AG09309 (cell line): ENCODE measurements at regions not wholly inside any gene's neighbourhood (a gene's known extent, or its start where the extent isn't known, plus 50 kb on each side); places are given as distances from the start of the nearest gene placed in this dataset.
"Not testable (repeated sequence)": the region's sequence is repeated elsewhere in the genome, so short reads cannot be mapped to it uniquely, and the experiment has no call there.

Experiments
- DNase-seq: peaks from one replicate; pipeline ENCODE4 v3.0.0-alpha.2; 2010; ENCODE audit warnings: low read depth
- H3K4me3 ChIP-seq: 2 replicates; pipeline ENCODE4 v1.5.1; 2011; ENCODE audit warnings: mild to moderate bottlenecking, low read depth, low read length, moderate library complexity; ENCODE audit not compliant: control insufficient read depth
- TF ChIP-seq, protein P1 (sequence below): IDR thresholded peaks from 2 replicates; pipeline ENCODE4 v1.5.1; 2011; ENCODE audit warnings: mild to moderate bottlenecking, low read depth, low read length, inconsistent platforms; ENCODE audit not compliant: insufficient read depth, control insufficient read depth; ENCODE audit errors: missing control alignments

DNA sequence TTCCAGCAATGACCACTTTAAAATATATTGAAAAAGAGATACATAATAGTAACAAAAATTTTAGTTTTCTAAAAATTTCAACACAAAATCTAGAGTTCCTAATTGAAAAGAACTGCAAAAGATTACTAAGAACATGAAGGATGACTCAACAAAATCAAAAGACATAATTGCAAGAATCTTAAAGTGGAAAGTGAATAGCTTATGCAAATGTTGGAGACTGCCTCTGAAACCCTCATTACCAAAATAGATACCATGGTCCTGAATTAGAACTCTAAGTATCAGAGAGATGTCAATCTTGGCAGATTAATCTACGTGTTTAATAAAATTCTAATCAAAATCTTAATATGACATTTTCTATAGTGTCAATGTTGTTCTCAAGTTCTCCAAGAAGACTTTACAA is 60.7 kb upstream of the SGO1 start:
- H3K4me3 ChIP-seq, result no peak overlapping the region
- TF ChIP-seq, protein P1, sequence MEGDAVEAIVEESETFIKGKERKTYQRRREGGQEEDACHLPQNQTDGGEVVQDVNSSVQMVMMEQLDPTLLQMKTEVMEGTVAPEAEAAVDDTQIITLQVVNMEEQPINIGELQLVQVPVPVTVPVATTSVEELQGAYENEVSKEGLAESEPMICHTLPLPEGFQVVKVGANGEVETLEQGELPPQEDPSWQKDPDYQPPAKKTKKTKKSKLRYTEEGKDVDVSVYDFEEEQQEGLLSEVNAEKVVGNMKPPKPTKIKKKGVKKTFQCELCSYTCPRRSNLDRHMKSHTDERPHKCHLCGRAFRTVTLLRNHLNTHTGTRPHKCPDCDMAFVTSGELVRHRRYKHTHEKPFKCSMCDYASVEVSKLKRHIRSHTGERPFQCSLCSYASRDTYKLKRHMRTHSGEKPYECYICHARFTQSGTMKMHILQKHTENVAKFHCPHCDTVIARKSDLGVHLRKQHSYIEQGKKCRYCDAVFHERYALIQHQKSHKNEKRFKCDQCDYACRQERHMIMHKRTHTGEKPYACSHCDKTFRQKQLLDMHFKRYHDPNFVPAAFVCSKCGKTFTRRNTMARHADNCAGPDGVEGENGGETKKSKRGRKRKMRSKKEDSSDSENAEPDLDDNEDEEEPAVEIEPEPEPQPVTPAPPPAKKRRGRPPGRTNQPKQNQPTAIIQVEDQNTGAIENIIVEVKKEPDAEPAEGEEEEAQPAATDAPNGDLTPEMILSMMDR, result no peak
- no peak for DNase-seq

DNA sequence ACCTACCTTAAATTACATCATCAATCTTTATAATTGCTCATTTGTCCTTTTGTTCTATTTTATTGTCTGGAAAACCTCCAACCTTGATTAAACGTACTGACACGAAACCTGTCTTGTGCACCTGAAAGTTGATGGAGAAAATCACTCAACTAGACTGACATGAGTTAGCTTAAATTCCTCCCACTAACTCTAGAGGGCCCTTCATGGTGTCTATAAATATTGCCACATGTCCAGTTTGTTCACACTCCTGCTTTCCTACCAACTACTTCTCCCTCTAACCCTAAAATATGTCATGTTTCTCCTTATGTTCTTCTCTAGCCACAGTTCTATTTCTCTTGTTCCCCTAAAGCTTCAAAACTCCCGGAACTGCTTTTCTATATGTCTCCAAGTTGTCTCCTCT is 59.8 kb upstream of the SGO1 start:
- no peak overlapping the region for H3K4me3 ChIP-seq
- TF ChIP-seq, protein P1, result no peak
- no peak for DNase-seq

DNA sequence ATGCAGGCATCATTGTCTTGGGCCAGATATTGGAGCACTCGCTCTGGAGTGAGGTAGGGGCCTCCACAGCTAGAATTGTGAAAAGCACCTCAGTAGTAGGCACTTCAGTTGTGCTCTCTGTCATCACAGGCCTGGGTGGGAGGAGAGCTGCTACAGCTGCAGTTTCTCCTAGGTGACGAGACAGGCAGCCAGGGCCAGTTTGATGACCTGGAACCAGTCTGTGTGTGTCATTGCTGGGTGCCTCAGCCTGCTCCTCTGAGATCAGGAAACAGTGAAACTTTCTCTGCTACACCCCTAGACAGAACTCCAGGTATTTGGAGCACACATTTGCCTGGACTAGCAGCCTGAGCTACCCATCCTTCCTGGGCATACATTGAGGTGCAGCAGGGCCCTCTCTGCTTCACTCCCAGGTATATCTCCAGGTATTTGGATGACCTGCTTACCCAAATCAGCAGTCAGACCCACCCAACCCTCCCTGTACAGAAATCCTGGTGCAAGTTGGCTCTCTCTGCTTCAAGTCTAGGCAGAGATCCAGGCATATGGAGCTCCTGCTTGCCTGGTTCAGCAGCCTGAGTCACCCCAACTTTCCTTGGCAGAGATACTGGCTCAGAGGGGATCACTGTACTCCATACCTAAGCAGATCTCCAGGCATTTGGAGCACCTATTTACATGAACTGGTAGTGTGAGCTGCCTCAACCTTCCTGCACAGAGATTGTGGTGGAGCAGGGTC is 54.3 kb upstream of the SGO1 start:
- H3K4me3 ChIP-seq, result no peak overlapping the region
- DNase-seq, result no peak
- TF ChIP-seq, protein P1, result no peak

DNA sequence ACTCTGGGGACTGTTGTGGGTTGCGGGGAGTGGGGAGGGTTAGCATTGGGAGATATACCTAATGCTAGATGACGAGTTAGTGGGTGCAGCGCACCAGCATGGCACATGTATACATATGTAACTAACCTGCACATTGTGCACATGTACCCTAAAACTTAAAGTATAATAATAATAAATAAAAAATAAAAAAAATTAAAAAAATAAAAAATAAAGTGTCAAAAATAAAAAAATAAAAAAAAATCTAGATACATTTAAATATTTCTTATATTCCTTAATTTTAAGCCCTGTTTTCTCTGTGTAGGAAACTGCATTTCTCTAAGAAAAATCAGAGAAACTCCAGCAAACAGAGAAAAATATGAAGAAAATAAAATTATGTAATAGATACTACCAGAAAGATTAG is 52.2 kb upstream of the SGO1 start:
- DNase-seq, H3K4me3 ChIP-seq: not testable (repeated sequence)

DNA sequence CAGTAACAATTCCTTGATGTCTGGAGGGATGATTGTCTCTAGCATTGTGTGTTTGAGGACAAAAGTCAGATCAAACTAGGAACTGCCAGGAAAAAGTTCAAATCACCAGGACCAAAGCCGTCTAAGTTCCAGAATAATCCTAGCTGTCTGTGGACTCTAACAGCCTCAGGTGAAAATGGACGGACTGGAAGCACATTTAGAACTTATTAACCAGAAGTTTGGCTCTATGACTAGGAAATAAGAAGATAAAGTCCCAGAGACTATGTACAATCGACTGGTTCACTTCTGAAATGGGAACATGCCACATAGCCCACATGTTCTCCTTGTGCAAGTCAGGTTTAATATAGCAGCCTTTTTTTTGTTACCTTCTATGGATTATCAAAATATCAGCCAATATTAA is 50.6 kb upstream of the SGO1 start:
- no peak overlapping the region for H3K4me3 ChIP-seq
- TF ChIP-seq, protein P1, result no peak
- DNase-seq, result no peak
